HEK293T (cell line): ENCODE measurements at regions not wholly inside any gene's neighbourhood (a gene's known extent, or its start where the extent isn't known, plus 50 kb on each side); places are given as distances from the start of the nearest gene placed in this dataset.

Experiments used
- BHLHE40 ChIP-seq: fragments of 450-650 bp; IDR thresholded peaks from 2 replicates; pipeline ENCODE4 v1.6.1; 2016; ENCODE audit warnings: mild to moderate bottlenecking, moderate library complexity, borderline replicate concordance
- ELF4 ChIP-seq: fragments of 450-650 bp; IDR thresholded peaks from 2 replicates; pipeline ENCODE4 v1.6.1; 2017; ENCODE audit warnings: antibody characterized with exemption
- FOXA1 ChIP-seq: fragments of 450-650 bp; IDR thresholded peaks from 2 replicates; pipeline ENCODE4 v1.6.1; 2016; ENCODE audit warnings: mild to moderate bottlenecking
- FOXK2 ChIP-seq: fragments of 450-650 bp; IDR thresholded peaks from 2 replicates; pipeline ENCODE4 v1.6.1; 2016; ENCODE audit warnings: mild to moderate bottlenecking
- FOXM1 ChIP-seq: fragments of 450-650 bp; IDR thresholded peaks from 2 replicates; pipeline ENCODE4 v1.6.1; 2017; ENCODE audit warnings: mild to moderate bottlenecking, borderline replicate concordance
- HDGF ChIP-seq: fragments of 450-650 bp; IDR thresholded peaks from 2 replicates; pipeline ENCODE4 v1.6.1; 2017; ENCODE audit warnings: antibody characterized with exemption, borderline replicate concordance
- LEF1 ChIP-seq: fragments of 450-650 bp; IDR thresholded peaks from 2 replicates; pipeline ENCODE4 v1.6.1; 2017; ENCODE audit warnings: mild to moderate bottlenecking, borderline replicate concordance
- NFRKB ChIP-seq: fragments of 450-650 bp; IDR thresholded peaks from 2 replicates; pipeline ENCODE4 v1.6.1; 2016; ENCODE audit warnings: mild to moderate bottlenecking, moderate library complexity
- PKNOX1 ChIP-seq: fragments of 450-650 bp; IDR thresholded peaks from 2 replicates; pipeline ENCODE4 v1.6.1; 2016
- SP1 ChIP-seq: fragments of 450-650 bp; IDR thresholded peaks from 2 replicates; pipeline ENCODE4 v1.6.1; 2017
- SUZ12 ChIP-seq: fragments of 450-650 bp; IDR thresholded peaks from 2 replicates; pipeline ENCODE4 v1.6.1; 2016; ENCODE audit warnings: mild to moderate bottlenecking
- TARDBP ChIP-seq: fragments of 450-650 bp; IDR thresholded peaks from 2 replicates; pipeline ENCODE4 v1.6.1; 2016
- ZNF384 ChIP-seq: fragments of 450-650 bp; IDR thresholded peaks from 2 replicates; pipeline ENCODE4 v1.6.1; 2016

- TF ChIP-seq SP1 (no peak), NFRKB (no peak), SUZ12 (no peak), ZNF384 (no peak), FOXM1 (no peak), TARDBP (no peak), HDGF (no peak), LEF1 (no peak), BHLHE40 (no peak), FOXA1 (no peak), PKNOX1 (no peak), ELF4 (no peak), FOXK2 (no peak)
Measured at GRCh38 chr17:13311306-13311705, 290.4 kb downstream of the HS3ST3A1 start.
